ENCODE measurements at regions not wholly inside any gene's neighbourhood (a gene's known extent, or its start where the extent isn't known, plus 50 kb on each side); places are given as distances from the start of the nearest gene placed in this dataset.

GRCh38 chr3:115464036-115464435, 159.3 kb upstream of the GAP43 start:
- Histone ChIP-seq H3K36me3 (ENCODE audit: control insufficient read depth in 2 of 2, insufficient read depth in 2 of 2, low read length in 1 of 2) (no peaks in the 10 kb centered on the region), H3K27me3 (ENCODE audit: control insufficient read depth in 1 of 2, insufficient read depth in 2 of 2, low read length in 2 of 2) (no peaks in the 10 kb centered on the region), H3K9me3 (ENCODE audit: control insufficient read depth in 2 of 2, insufficient read depth in 1 of 2, low read depth in 1 of 2, low read length in 1 of 2) (no peaks in the 10 kb centered on the region), H3K4me1 (ENCODE audit: control insufficient read depth in 2 of 2, insufficient read depth in 2 of 2, low read length in 1 of 2) (no peaks in the 10 kb centered on the region), H3K27ac (ENCODE audit: low read depth in 2 of 2, low read length in 1 of 2) (no peak overlapping the region), H3K4me3 (ENCODE audit: low read depth in 1 of 2, low read length in 2 of 2) (no peak overlapping the region)
- 63 to 70% methylated on average over 2 of the region's 2 CpGs for WGBS, 2 donors

DNA sequence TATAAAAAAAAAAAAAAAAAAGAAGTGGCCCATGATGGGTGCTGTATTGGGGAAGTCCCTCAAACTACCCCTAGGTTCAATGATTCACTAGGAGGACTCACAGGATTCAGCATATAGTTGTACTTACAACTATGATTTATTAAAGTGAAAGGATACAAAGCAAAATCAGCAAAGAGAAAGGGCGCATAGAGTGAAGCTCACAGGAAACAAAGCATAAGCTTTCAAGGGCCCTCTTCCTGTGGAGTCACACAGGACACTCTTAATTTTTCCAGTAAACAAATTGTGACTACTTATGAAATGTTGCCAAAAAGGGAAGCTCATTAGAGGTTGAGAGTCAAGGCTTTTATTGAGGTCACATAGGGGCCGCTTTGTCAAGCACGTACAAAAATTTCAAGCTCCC, 153.7 kb upstream of the GAP43 start:
- H3K27ac ChIP-seq (ENCODE audit: low read depth in 2 of 2, low read length in 1 of 2), result no peak overlapping the region
- no peaks in the 10 kb centered on the region for H3K27me3 ChIP-seq (ENCODE audit: control insufficient read depth in 1 of 2, insufficient read depth in 2 of 2, low read length in 2 of 2)
- H3K36me3 ChIP-seq (ENCODE audit: control insufficient read depth in 2 of 2, insufficient read depth in 2 of 2, low read length in 1 of 2), result no peaks in the 10 kb centered on the region
- H3K9me3 ChIP-seq (ENCODE audit: control insufficient read depth in 2 of 2, insufficient read depth in 1 of 2, low read depth in 1 of 2, low read length in 1 of 2), result no peaks in the 10 kb centered on the region
- 61 to 62% methylated on average over 3 of the region's 3 CpGs for WGBS, 2 donors
- no peak overlapping the region for H3K4me3 ChIP-seq (ENCODE audit: low read depth in 1 of 2, low read length in 2 of 2)
- H3K4me1 ChIP-seq (ENCODE audit: control insufficient read depth in 2 of 2, insufficient read depth in 2 of 2, low read length in 1 of 2), result no peaks in the 10 kb centered on the region

GRCh38 chr3:115470254-115470653, 153.1 kb upstream of the GAP43 start:
- H3K27ac ChIP-seq (ENCODE audit: low read depth in 2 of 2, low read length in 1 of 2), result no peak overlapping the region
- no peaks in the 10 kb centered on the region for H3K4me1 ChIP-seq (ENCODE audit: control insufficient read depth in 2 of 2, insufficient read depth in 2 of 2, low read length in 1 of 2)
- H3K27me3 ChIP-seq (ENCODE audit: control insufficient read depth in 1 of 2, insufficient read depth in 2 of 2, low read length in 2 of 2), result no peaks in the 10 kb centered on the region
- H3K36me3 ChIP-seq (ENCODE audit: control insufficient read depth in 2 of 2, insufficient read depth in 2 of 2, low read length in 1 of 2), result no peaks in the 10 kb centered on the region
- H3K4me3 ChIP-seq (ENCODE audit: low read depth in 1 of 2, low read length in 2 of 2), result no peak overlapping the region
- WGBS, 2 donors, result 51 to 58% methylated on average over 3 of the region's 3 CpGs
- H3K9me3 ChIP-seq (ENCODE audit: control insufficient read depth in 2 of 2, insufficient read depth in 1 of 2, low read depth in 1 of 2, low read length in 1 of 2), result no peaks in the 10 kb centered on the region

GRCh38 chr3:115475178-115476041, 147.9 kb upstream of the GAP43 start:
- Histone ChIP-seq H3K27me3 (ENCODE audit: control insufficient read depth in 1 of 2, insufficient read depth in 2 of 2, low read length in 2 of 2) (no peaks in the 10 kb centered on the region), H3K4me1 (ENCODE audit: control insufficient read depth in 2 of 2, insufficient read depth in 2 of 2, low read length in 1 of 2) (no peaks in the 10 kb centered on the region), H3K27ac (ENCODE audit: low read depth in 2 of 2, low read length in 1 of 2) (no peak overlapping the region), H3K36me3 (ENCODE audit: control insufficient read depth in 2 of 2, insufficient read depth in 2 of 2, low read length in 1 of 2) (no peaks in the 10 kb centered on the region), H3K4me3 (ENCODE audit: low read depth in 1 of 2, low read length in 2 of 2) (no peak overlapping the region), H3K9me3 (ENCODE audit: control insufficient read depth in 2 of 2, insufficient read depth in 1 of 2, low read depth in 1 of 2, low read length in 1 of 2) (no peaks in the 10 kb centered on the region)
- 79 to 82% methylated on average over 9 of the region's 9 CpGs for WGBS, 2 donors

- Histone ChIP-seq H3K9me3 (ENCODE audit: control insufficient read depth in 2 of 2, insufficient read depth in 1 of 2, low read depth in 1 of 2, low read length in 1 of 2) (no peaks in the 10 kb centered on the region), H3K4me1 (ENCODE audit: control insufficient read depth in 2 of 2, insufficient read depth in 2 of 2, low read length in 1 of 2) (no peaks in the 10 kb centered on the region), H3K4me3 (ENCODE audit: low read depth in 1 of 2, low read length in 2 of 2) (no peak overlapping the region), H3K36me3 (ENCODE audit: control insufficient read depth in 2 of 2, insufficient read depth in 2 of 2, low read length in 1 of 2) (no peaks in the 10 kb centered on the region), H3K27ac (ENCODE audit: low read depth in 2 of 2, low read length in 1 of 2) (no peak overlapping the region), H3K27me3 (ENCODE audit: control insufficient read depth in 1 of 2, insufficient read depth in 2 of 2, low read length in 2 of 2) (no peaks in the 10 kb centered on the region)
These were observed 146.8 kb upstream of the GAP43 start for GRCh38 chr3:115476472-115476871.

DNA sequence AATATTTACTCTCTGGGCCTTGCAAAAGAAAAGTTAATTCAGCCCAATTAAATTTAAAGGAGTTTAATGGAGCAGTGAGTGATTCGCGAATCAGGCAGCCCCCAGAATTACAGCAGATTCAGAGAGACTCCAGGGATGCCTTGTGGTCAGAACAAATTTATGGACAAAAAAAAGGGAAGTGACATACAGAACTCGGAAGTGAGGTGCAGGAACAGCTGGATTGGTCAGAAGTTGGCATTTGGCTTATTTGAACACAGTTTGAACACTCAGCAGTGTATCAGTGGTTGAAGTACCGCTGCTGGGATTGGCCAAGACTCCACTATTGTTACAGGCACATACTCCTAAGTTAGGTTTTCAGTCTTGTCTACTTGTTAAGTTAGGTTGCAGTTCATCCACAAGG, 145.0 kb upstream of the GAP43 start:
- H3K27ac ChIP-seq (ENCODE audit: low read depth in 2 of 2, low read length in 1 of 2), result no peak overlapping the region
- H3K4me1 ChIP-seq (ENCODE audit: control insufficient read depth in 2 of 2, insufficient read depth in 2 of 2, low read length in 1 of 2), result no peaks in the 10 kb centered on the region
- no peaks in the 10 kb centered on the region for H3K36me3 ChIP-seq (ENCODE audit: control insufficient read depth in 2 of 2, insufficient read depth in 2 of 2, low read length in 1 of 2)
- WGBS, 2 donors, result 84 to 86% methylated on average over 4 of the region's 4 CpGs
- H3K4me3 ChIP-seq (ENCODE audit: low read depth in 1 of 2, low read length in 2 of 2), result no peak overlapping the region
- H3K9me3 ChIP-seq (ENCODE audit: control insufficient read depth in 2 of 2, insufficient read depth in 1 of 2, low read depth in 1 of 2, low read length in 1 of 2), result no peaks in the 10 kb centered on the region
- no peaks in the 10 kb centered on the region for H3K27me3 ChIP-seq (ENCODE audit: control insufficient read depth in 1 of 2, insufficient read depth in 2 of 2, low read length in 2 of 2)

GRCh38 chr3:115486880-115487279, 136.4 kb upstream of the GAP43 start:
- Histone ChIP-seq H3K4me1 (ENCODE audit: control insufficient read depth in 2 of 2, insufficient read depth in 2 of 2, low read length in 1 of 2) (no peaks in the 10 kb centered on the region), H3K9me3 (ENCODE audit: control insufficient read depth in 2 of 2, insufficient read depth in 1 of 2, low read depth in 1 of 2, low read length in 1 of 2) (no peaks in the 10 kb centered on the region), H3K27me3 (ENCODE audit: control insufficient read depth in 1 of 2, insufficient read depth in 2 of 2, low read length in 2 of 2) (no peaks in the 10 kb centered on the region), H3K4me3 (ENCODE audit: low read depth in 1 of 2, low read length in 2 of 2) (no peak overlapping the region), H3K27ac (ENCODE audit: low read depth in 2 of 2, low read length in 1 of 2) (no peak overlapping the region), H3K36me3 (ENCODE audit: control insufficient read depth in 2 of 2, insufficient read depth in 2 of 2, low read length in 1 of 2) (no peaks in the 10 kb centered on the region)
- WGBS, 2 donors, result 39 to 53% methylated on average over 2 of the region's 2 CpGs

GRCh38 chr3:115487968-115488367, 135.3 kb upstream of the GAP43 start:
- H3K9me3 ChIP-seq (ENCODE audit: control insufficient read depth in 2 of 2, insufficient read depth in 1 of 2, low read depth in 1 of 2, low read length in 1 of 2), result no peaks in the 10 kb centered on the region
- no peaks in the 10 kb centered on the region for H3K4me1 ChIP-seq (ENCODE audit: control insufficient read depth in 2 of 2, insufficient read depth in 2 of 2, low read length in 1 of 2)
- H3K36me3 ChIP-seq (ENCODE audit: control insufficient read depth in 2 of 2, insufficient read depth in 2 of 2, low read length in 1 of 2), result no peaks in the 10 kb centered on the region
- no peak overlapping the region for H3K27ac ChIP-seq (ENCODE audit: low read depth in 2 of 2, low read length in 1 of 2)
- no peaks in the 10 kb centered on the region for H3K27me3 ChIP-seq (ENCODE audit: control insufficient read depth in 1 of 2, insufficient read depth in 2 of 2, low read length in 2 of 2)
- no peak overlapping the region for H3K4me3 ChIP-seq (ENCODE audit: low read depth in 1 of 2, low read length in 2 of 2)
- WGBS, 2 donors, result 81 to 88% methylated on average over 1 of the region's 1 CpG

DNA sequence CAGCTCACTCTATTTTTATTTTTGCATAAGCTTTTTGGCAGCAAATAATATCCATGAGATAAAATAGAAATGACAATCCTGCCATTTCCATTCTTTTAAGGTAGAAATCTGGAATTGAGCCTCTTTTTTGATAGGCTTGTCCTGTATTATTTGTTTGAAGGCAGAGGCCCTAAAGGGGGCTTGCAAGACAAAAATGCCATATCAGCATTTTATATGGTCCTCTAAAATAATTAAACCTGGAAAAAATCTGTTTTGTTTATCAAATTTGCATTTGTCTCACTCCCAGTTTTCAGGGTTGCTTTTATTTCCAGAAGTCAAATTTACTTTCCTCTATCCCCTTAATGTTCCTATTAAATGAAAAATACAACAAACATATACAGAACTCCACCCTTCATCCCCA, 134.9 kb upstream of the GAP43 start:
- Histone ChIP-seq H3K27ac (ENCODE audit: low read depth in 2 of 2, low read length in 1 of 2) (no peak overlapping the region), H3K36me3 (ENCODE audit: control insufficient read depth in 2 of 2, insufficient read depth in 2 of 2, low read length in 1 of 2) (no peaks in the 10 kb centered on the region), H3K4me3 (ENCODE audit: low read depth in 1 of 2, low read length in 2 of 2) (no peak overlapping the region), H3K27me3 (ENCODE audit: control insufficient read depth in 1 of 2, insufficient read depth in 2 of 2, low read length in 2 of 2) (no peaks in the 10 kb centered on the region), H3K9me3 (ENCODE audit: control insufficient read depth in 2 of 2, insufficient read depth in 1 of 2, low read depth in 1 of 2, low read length in 1 of 2) (no peaks in the 10 kb centered on the region), H3K4me1 (ENCODE audit: control insufficient read depth in 2 of 2, insufficient read depth in 2 of 2, low read length in 1 of 2) (no peaks in the 10 kb centered on the region)

DNA sequence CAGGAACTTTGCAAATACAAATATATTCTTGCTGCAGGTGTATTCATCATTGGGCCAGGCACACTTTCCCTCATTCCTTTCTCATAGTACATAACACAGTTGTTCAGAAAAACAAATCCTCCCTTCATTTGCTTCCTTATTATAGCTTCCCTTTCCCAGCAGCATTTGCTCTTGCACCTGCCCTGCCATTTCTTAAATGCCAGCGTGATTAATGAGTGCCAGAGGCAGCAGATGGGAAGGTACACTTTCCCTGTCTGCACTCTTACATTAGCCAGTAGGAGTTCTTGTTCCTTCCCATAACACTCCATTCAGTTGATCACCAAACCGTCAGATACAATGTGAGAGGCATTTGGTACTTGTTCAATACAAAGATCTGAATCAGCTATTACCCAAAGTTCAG, 128.5 kb upstream of the GAP43 start:
- no peaks in the 10 kb centered on the region for H3K4me1 ChIP-seq (ENCODE audit: control insufficient read depth in 2 of 2, insufficient read depth in 2 of 2, low read length in 1 of 2)
- WGBS, 2 donors, result 61 to 68% methylated on average over 2 of the region's 2 CpGs

More for the DNA sequence above, 128.5 kb upstream of the GAP43 start:
- no peaks in the 10 kb centered on the region for H3K36me3 ChIP-seq (ENCODE audit: control insufficient read depth in 2 of 2, insufficient read depth in 2 of 2, low read length in 1 of 2)
- H3K27me3 ChIP-seq (ENCODE audit: control insufficient read depth in 1 of 2, insufficient read depth in 2 of 2, low read length in 2 of 2), result no peaks in the 10 kb centered on the region
- H3K9me3 ChIP-seq (ENCODE audit: control insufficient read depth in 2 of 2, insufficient read depth in 1 of 2, low read depth in 1 of 2, low read length in 1 of 2), result no peaks in the 10 kb centered on the region
- no peak overlapping the region for H3K4me3 ChIP-seq (ENCODE audit: low read depth in 1 of 2, low read length in 2 of 2)
- H3K27ac ChIP-seq (ENCODE audit: low read depth in 2 of 2, low read length in 1 of 2), result no peak overlapping the region

All from esophagus (tissue), 2 donors.